Smooth muscle cell (in vitro differentiated cells): ENCODE measurements at regions not wholly inside any gene's neighbourhood (a gene's known extent, or its start where the extent isn't known, plus 50 kb on each side); places are given as distances from the start of the nearest gene placed in this dataset.

ENCODE experiments used
- DNase-seq: peaks from one replicate; lab custom pipeline; 2025; ENCODE audit not compliant: unreplicated experiment; lab: John Stamatoyannopoulos, UW
- H2AFZ ChIP-seq: fragments of 200-600 bp; sonication (generic); 2 replicates; pipeline ENCODE4 v1.6.0; 2016; ENCODE audit warnings: antibody characterized with exemption, low read depth, mild to moderate bottlenecking
- H3F3A ChIP-seq: fragments of 200-600 bp; sonication (generic); 2 replicates; pipeline ENCODE4 v1.6.0; 2017; ENCODE audit warnings: antibody characterized with exemption, low read depth
- H3K27ac ChIP-seq: fragments of 200-600 bp; sonication (generic); 2 replicates; pipeline ENCODE4 v1.5.1; 2016; ENCODE audit warnings: low read depth, mild to moderate bottlenecking
- H3K27me3 ChIP-seq: fragments of 200-600 bp; sonication (generic); 2 replicates; pipeline ENCODE4 v1.6.1; 2016; ENCODE audit warnings: low read depth, mild to moderate bottlenecking
- H3K36me3 ChIP-seq: fragments of 200-600 bp; sonication (generic); 2 replicates; pipeline ENCODE4 v1.5.1; 2016; ENCODE audit warnings: low read depth
- H3K4me1 ChIP-seq: fragments of 200-600 bp; sonication (generic); 2 replicates; pipeline ENCODE4 v1.5.1; 2016; ENCODE audit warnings: low read depth
- H3K4me2 ChIP-seq: fragments of 200-600 bp; sonication (generic); 2 replicates; pipeline ENCODE4 v1.6.0; 2016; ENCODE audit warnings: mild to moderate bottlenecking
- H3K4me3 ChIP-seq: fragments of 200-600 bp; sonication (generic); 2 replicates; pipeline ENCODE4 v1.5.1; 2016; ENCODE audit warnings: mild to moderate bottlenecking
- H3K79me2 ChIP-seq: fragments of 200-600 bp; sonication (generic); 2 replicates; pipeline ENCODE4 v1.6.0; 2016; ENCODE audit warnings: low read depth, mild to moderate bottlenecking
- H3K9ac ChIP-seq: fragments of 200-600 bp; sonication (generic); 2 replicates; pipeline ENCODE4 v1.6.0; 2016; ENCODE audit warnings: low read depth
- H3K9me3 ChIP-seq: fragments of 200-600 bp; sonication (generic); replicated peaks from 2 replicates; pipeline ENCODE4 v1.5.1; 2016; ENCODE audit warnings: low read depth
- H4K20me1 ChIP-seq: fragments of 200-600 bp; sonication (generic); 2 replicates; pipeline ENCODE4 v1.6.0; 2016; ENCODE audit warnings: low read depth
- CTCF ChIP-seq: fragments of 200-600 bp; sonication (generic); IDR thresholded peaks from 2 replicates; pipeline ENCODE4 v1.5.1; 2017; ENCODE audit warnings: borderline replicate concordance, mild to moderate bottlenecking, antibody characterized with exemption; ENCODE audit not compliant: insufficient read depth, poor library complexity, severe bottlenecking
- WGBS: methylation state at CpG from one replicate; pipeline ENCODE4 v1.1.7; 2016; ENCODE audit warnings: low lambda C conversion rate; 5-methylcytosine and 5-hydroxymethylcytosine counted together

GRCh38 chr2:176421297-176422050 is 152.2 kb downstream of the MTX2 start:
- no peaks in the 10 kb centered on the region for H3K79me2 ChIP-seq

GRCh38 chr2:176423819-176424218 is 154.6 kb downstream of the MTX2 start:
- H3K4me3 ChIP-seq = no peak overlapping the region

More at GRCh38 chr2:176421297-176422050, 152.2 kb downstream of the MTX2 start:
- no peaks in the 10 kb centered on the region for H3K9me3 ChIP-seq
- no peak overlapping the region for H3K4me3 ChIP-seq
- 85% methylated on average over 5 of the region's 5 CpGs for WGBS
- no peak overlapping the region for H3K9ac ChIP-seq
- H2AFZ ChIP-seq = peak overlapping the region; percentile 42
- no peak for DNase-seq
- peaks cover 33% of the 10 kb centered on the region for H3K4me1 ChIP-seq
- no peak for TF ChIP-seq CTCF
- no peak overlapping the region for H3K4me2 ChIP-seq
- no peaks in the 10 kb centered on the region for H3F3A ChIP-seq
- H3K27ac ChIP-seq = no peak overlapping the region
- no peaks in the 10 kb centered on the region for H4K20me1 ChIP-seq
- H3K36me3 ChIP-seq = no peaks in the 10 kb centered on the region
- H3K27me3 ChIP-seq = no peaks in the 10 kb centered on the region

GRCh38 chr2:176424746-176425145 is 155.5 kb downstream of the MTX2 start:
- no peaks in the 10 kb centered on the region for H3K9me3 ChIP-seq

More at GRCh38 chr2:176423819-176424218, 154.6 kb downstream of the MTX2 start:
- no peaks in the 10 kb centered on the region for H3K36me3 ChIP-seq
- no peak overlapping the region for H3K27ac ChIP-seq
- no peak overlapping the region for H3K4me2 ChIP-seq
- no peaks in the 10 kb centered on the region for H3K9me3 ChIP-seq
- 44% methylated on average over 2 of the region's 2 CpGs for WGBS
- no peak for DNase-seq
- H3F3A ChIP-seq = no peaks in the 10 kb centered on the region
- H3K9ac ChIP-seq = no peak overlapping the region
- H3K27me3 ChIP-seq = no peaks in the 10 kb centered on the region
- H4K20me1 ChIP-seq = no peaks in the 10 kb centered on the region
- no peaks in the 10 kb centered on the region for H3K79me2 ChIP-seq
- peaks cover 29% of the 10 kb centered on the region for H3K4me1 ChIP-seq
- no peak overlapping the region for H2AFZ ChIP-seq
- TF ChIP-seq CTCF = no peak

More at GRCh38 chr2:176424746-176425145, 155.5 kb downstream of the MTX2 start:
- DNase-seq = no peak
- H3K36me3 ChIP-seq = no peaks in the 10 kb centered on the region
- H3K27me3 ChIP-seq = no peaks in the 10 kb centered on the region
- 16% methylated on average over 2 of the region's 2 CpGs for WGBS
- no peak overlapping the region for H3K27ac ChIP-seq
- H3K79me2 ChIP-seq = no peaks in the 10 kb centered on the region
- peak overlapping the region; percentile 38 for H3K4me2 ChIP-seq
- no peaks in the 10 kb centered on the region for H4K20me1 ChIP-seq
- no peak for TF ChIP-seq CTCF
- H2AFZ ChIP-seq = no peak overlapping the region
- H3K4me1 ChIP-seq = peaks cover 27% of the 10 kb centered on the region
- no peak overlapping the region for H3K9ac ChIP-seq
- H3F3A ChIP-seq = no peaks in the 10 kb centered on the region
- H3K4me3 ChIP-seq = no peak overlapping the region
